ENCODE measurements at regions not wholly inside any gene's neighbourhood (a gene's known extent, or its start where the extent isn't known, plus 50 kb on each side); places are given as distances from the start of the nearest gene placed in this dataset.

GRCh38 chr11:116207421-116208141, 565.2 kb downstream of the BUD13 start:
- no peak for DNase-seq (ENCODE audit: low spot score)
- in situ Hi-C loops (cut with HindIII; ENCODE audit: low sequenced_read_pairs): no loop called here

GRCh38 chr11:116207019-116207418, 565.8 kb downstream of the BUD13 start:
- in situ Hi-C loops (cut with HindIII; ENCODE audit: low sequenced_read_pairs): no loop called here
- DNase-seq (ENCODE audit: low spot score): no peak

- in situ Hi-C loops (cut with HindIII; ENCODE audit: low sequenced_read_pairs): no loop called here
- no peak for DNase-seq (ENCODE audit: low spot score)
These were observed 569.9 kb downstream of the BUD13 start for GRCh38 chr11:116202922-116203321.

- in situ Hi-C loops (cut with HindIII; ENCODE audit: low sequenced_read_pairs): no loop called here
- no peak for DNase-seq (ENCODE audit: low spot score)
These were observed 572.2 kb downstream of the BUD13 start for GRCh38 chr11:116200564-116200963.

GRCh38 chr11:116199182-116199581, 573.6 kb downstream of the BUD13 start:
- in situ Hi-C loops (cut with HindIII; ENCODE audit: low sequenced_read_pairs): no loop called here
- DNase-seq (ENCODE audit: low spot score): no peak

GRCh38 chr11:116194156-116194904, 578.5 kb downstream of the BUD13 start:
- in situ Hi-C loops (cut with HindIII; ENCODE audit: low sequenced_read_pairs): no loop called here
- DNase-seq (ENCODE audit: low spot score): peak; percentile 33

- in situ Hi-C loops (cut with HindIII; ENCODE audit: low sequenced_read_pairs): no loop called here
- DNase-seq (ENCODE audit: low spot score): peak; percentile 76
These were observed 579.3 kb downstream of the BUD13 start for GRCh38 chr11:116193321-116194131.

GRCh38 chr11:116192509-116193210, 580.1 kb downstream of the BUD13 start:
- DNase-seq (ENCODE audit: low spot score): peak; percentile 74
- in situ Hi-C loops (cut with HindIII; ENCODE audit: low sequenced_read_pairs): no loop called here

GRCh38 chr11:116190861-116191260, 581.9 kb downstream of the BUD13 start:
- in situ Hi-C loops (cut with HindIII; ENCODE audit: low sequenced_read_pairs): no loop called here
- DNase-seq (ENCODE audit: low spot score): no peak

- peak; percentile 69 for DNase-seq (ENCODE audit: low spot score)
- in situ Hi-C loops (cut with HindIII; ENCODE audit: low sequenced_read_pairs): no loop called here
These were observed 583.2 kb downstream of the BUD13 start for GRCh38 chr11:116189408-116190170.

- no peak for DNase-seq (ENCODE audit: low spot score)
- in situ Hi-C loops (cut with HindIII; ENCODE audit: low sequenced_read_pairs): no loop called here
These were observed 584.4 kb downstream of the BUD13 start for GRCh38 chr11:116188350-116188749.

- in situ Hi-C loops (cut with HindIII; ENCODE audit: low sequenced_read_pairs): no loop called here
- DNase-seq (ENCODE audit: low spot score): no peak
These were observed 585.8 kb downstream of the BUD13 start for GRCh38 chr11:116187026-116187425.

GRCh38 chr11:116185551-116185950, 587.2 kb downstream of the BUD13 start:
- peak; percentile 68 for DNase-seq (ENCODE audit: low spot score)
- in situ Hi-C loops (cut with HindIII; ENCODE audit: low sequenced_read_pairs): no loop called here

GRCh38 chr11:116184763-116185162, 588.0 kb downstream of the BUD13 start:
- no peak for DNase-seq (ENCODE audit: low spot score)
- in situ Hi-C loops (cut with HindIII; ENCODE audit: low sequenced_read_pairs): no loop called here

- in situ Hi-C loops (cut with HindIII; ENCODE audit: low sequenced_read_pairs): no loop called here
- DNase-seq (ENCODE audit: low spot score): no peak
These were observed 590.3 kb downstream of the BUD13 start for GRCh38 chr11:116182356-116182966.

- DNase-seq (ENCODE audit: low spot score): peak; percentile 77
- in situ Hi-C loops (cut with HindIII; ENCODE audit: low sequenced_read_pairs): no loop called here
These were observed 591.8 kb downstream of the BUD13 start for GRCh38 chr11:116180806-116181600.

GRCh38 chr11:116179401-116179800, 593.4 kb downstream of the BUD13 start:
- DNase-seq (ENCODE audit: low spot score): no peak
- in situ Hi-C loops (cut with HindIII; ENCODE audit: low sequenced_read_pairs): no loop called here

All from G401 (cell line).